ENCODE measurements at regions not wholly inside any gene's neighbourhood (a gene's known extent, or its start where the extent isn't known, plus 50 kb on each side); places are given as distances from the start of the nearest gene placed in this dataset.

DNA sequence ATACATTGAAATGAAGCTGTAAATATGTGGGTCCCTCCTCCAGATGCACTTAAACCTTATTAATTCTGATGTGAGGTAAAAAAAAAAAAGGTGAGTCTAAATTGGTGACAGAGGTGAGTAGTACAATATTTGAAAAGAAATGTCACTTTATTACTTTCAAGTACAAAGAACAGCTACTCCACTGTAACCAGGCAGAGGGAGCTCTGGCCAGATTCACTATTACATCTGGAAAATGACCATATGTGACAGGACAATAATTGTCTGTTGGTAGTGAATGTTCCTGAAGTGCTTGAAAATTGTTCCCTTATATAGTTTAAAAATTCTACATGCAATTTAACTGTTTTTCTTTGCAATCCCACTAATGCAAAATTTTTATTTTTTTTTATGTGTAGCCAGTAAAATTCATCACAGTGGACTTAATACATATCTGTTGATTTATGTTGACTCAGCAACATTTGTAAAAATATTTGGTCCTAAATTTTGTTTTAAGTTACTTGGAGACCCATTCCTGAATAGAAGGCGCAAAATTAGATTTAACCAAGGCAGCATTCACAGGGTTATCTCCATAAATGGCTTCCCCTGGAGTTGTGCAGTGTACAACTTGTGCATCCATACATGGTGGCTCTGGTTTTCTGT, 231.9 kb upstream of the TBC1D5 start:
- Mint-ChIP-seq H3K9me3 (no peaks in the 10 kb centered on the region), H3K27me3 (no peaks in the 10 kb centered on the region), H3K4me3 (no peak overlapping the region), H3K36me3 (no peaks in the 10 kb centered on the region), H3K4me1 (no peaks in the 10 kb centered on the region), H3K27ac (no peak overlapping the region)
- DNase-seq: no peak

DNA sequence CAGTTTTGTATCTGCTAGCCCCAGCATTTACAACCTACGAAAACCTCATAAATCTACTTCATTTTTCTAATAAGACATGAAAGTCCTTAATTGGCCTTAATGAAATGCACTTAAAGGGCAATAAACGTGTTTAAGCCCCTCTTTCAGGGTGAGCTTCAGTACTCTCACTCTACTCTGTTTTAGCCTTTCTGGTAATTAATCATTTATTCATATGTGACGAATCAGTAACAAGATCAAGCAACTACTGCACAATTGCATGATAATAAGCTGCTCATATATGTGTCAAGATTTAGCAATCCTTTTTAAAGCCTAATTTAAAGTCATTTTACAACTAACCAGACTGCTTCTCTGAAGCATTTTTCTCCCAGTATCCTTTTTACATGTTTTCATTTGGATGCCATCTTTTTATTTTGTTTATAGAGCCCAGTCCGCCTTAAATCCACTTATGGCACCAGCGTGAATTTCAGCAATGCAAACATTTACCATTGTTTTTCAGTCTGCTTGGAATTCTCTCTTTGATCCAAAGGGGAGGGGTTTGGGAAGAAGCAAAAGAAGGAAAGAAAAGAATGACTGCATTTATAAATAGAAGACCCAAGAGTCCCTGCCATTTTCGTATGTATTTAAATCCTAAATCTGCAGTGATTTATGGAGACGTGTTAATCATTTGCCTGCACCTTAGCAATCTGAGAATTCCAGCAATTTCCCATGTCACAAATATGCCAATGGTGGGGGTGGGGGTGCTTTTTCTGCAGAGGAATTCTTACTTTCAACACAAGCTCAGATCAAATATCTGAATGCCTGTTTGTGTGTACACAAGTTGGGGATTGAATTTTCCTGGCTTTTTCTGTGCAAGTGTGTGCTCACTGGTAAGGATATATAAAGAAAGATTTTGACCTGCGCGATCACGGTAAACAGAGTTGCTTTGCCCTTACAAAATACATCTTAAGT, 230.8 kb upstream of the TBC1D5 start:
- Mint-ChIP-seq H3K27ac (no peak overlapping the region), H3K4me3 (no peak overlapping the region), H3K4me1 (no peaks in the 10 kb centered on the region), H3K9me3 (no peaks in the 10 kb centered on the region), H3K27me3 (no peaks in the 10 kb centered on the region), H3K36me3 (no peaks in the 10 kb centered on the region)
- no peak for DNase-seq

DNA sequence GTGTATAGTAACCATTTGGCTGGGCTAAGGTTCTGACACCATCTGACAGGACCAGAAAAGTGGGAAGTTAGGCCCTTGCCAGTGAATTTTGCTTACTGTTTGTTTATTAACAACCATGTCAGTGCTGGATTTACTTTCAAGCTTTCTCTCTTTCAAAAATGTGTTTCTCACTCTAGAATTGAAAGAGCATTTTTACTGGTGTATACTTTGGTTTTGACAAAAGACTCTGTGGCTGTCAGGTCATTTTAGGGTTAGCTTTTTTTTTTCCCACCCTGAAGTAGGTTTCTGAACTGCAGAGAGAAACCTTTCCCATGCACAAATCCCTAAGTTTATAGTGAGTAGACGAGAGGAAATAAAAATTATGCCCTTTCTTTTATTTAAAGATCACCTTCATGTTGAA, 230.0 kb upstream of the TBC1D5 start:
- Mint-ChIP-seq H3K27me3 (no peaks in the 10 kb centered on the region), H3K9me3 (no peaks in the 10 kb centered on the region), H3K36me3 (no peaks in the 10 kb centered on the region), H3K4me3 (no peak overlapping the region), H3K27ac (no peak overlapping the region), H3K4me1 (no peaks in the 10 kb centered on the region)
- DNase-seq: no peak

DNA sequence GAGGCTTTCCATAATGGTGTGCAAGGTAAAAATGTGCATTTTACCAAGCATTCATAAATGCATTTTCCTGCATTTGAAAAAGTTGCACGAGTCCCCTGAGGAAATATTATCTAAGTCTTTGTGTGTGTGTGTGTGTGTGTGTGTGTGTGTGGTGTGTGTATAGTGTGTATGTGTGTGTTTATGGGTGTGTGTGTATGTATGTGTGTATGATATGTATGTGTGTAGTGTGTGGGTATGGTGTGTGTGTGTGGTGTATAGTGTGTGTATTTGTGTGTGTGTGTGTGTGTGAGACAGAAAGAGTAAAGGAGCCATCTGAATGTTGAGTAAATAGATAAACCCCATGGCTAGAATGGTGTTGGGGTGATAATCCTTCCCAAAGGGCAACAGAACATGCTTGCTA, 229.6 kb upstream of the TBC1D5 start:
- no peak overlapping the region for H3K4me3 Mint-ChIP-seq
- H3K4me1 Mint-ChIP-seq: no peaks in the 10 kb centered on the region
- H3K9me3 Mint-ChIP-seq: no peaks in the 10 kb centered on the region
- no peaks in the 10 kb centered on the region for H3K27me3 Mint-ChIP-seq
- H3K36me3 Mint-ChIP-seq: no peaks in the 10 kb centered on the region
- DNase-seq: no peak
- no peak overlapping the region for H3K27ac Mint-ChIP-seq

DNA sequence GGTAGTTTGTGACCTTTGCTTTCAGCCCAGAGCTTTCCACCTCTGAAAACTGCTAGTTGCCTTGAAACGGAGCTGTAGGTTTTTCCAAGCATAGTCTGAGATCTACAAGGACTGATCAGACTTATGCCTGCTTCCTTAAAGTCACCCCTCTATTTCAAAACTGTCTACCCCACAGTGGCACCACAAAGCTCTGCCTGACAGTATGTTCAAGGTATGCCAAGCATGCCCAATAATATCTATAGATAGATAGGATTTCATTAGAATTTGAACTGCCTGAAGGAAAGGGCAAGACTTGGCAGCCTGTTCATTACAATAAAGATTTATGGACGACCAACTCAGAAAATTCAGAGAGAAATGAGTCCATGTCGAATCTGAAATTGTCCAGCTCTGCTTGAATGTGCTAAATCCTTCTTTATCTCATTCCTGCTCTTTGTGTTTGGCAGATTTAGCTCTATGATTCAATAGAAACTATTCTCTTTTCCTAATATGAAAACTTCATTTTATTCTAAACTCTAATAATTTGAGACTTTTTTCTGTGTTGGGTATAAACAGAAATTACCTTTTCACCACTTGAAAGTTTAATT, 227.6 kb upstream of the TBC1D5 start:
- DNase-seq: no peak
- Mint-ChIP-seq H3K4me3 (no peak overlapping the region), H3K36me3 (no peaks in the 10 kb centered on the region), H3K4me1 (peaks cover 3% of the 10 kb centered on the region), H3K27me3 (no peaks in the 10 kb centered on the region), H3K9me3 (no peaks in the 10 kb centered on the region), H3K27ac (no peak overlapping the region)

DNA sequence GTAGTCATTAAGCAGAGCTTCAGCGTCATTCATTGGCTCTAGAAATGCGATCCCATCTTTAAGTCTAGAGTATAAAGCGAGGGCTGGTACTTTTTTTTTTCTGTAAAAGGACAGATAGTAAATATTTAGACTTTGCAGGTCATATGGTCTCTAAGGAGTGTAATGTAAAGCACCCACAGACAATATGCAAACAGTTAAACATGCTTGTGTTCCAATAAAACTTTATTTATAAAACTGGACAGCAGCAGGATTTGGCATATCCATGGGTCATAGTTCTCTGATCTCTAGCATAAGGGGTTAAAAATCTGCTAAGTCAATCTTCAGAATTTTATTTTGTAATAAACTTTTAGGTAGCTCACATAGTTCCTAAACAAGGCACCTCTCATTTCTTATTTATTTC, 226.8 kb upstream of the TBC1D5 start:
- Mint-ChIP-seq H3K9me3 (no peaks in the 10 kb centered on the region), H3K4me3 (no peak overlapping the region), H3K27me3 (no peaks in the 10 kb centered on the region), H3K36me3 (no peaks in the 10 kb centered on the region), H3K27ac (no peak overlapping the region), H3K4me1 (peaks cover 6% of the 10 kb centered on the region)
- DNase-seq: no peak

DNA sequence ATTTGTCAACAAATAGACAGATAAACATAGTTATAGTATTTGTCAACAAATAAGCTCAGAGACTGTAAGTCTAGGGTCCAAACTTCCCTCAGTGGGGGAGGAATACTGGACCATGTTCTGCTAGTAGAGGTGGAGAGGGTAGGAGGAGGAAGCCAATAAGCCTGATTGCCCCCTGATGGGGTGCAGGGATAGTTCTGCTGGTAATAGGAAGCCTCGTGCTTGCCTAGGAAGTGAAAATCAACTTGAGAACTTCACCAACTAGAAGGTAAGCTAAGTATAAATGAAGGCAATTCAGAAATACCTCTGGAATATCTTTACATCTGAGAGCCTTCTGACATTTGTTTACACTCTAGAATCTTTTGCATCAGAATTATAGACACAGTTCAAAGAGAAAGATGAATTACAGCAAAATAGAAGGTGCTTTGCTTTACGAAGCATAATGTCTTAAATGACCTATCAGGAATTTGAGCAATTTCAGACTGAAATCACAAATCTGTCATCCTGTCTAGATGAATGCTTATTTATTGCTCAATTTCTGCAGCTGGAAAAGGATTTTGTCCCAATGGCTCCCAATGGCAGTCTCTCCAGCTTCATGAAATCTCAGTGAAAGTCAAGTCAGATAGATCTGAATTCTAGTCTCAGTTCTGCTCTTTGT, 225.6 kb upstream of the TBC1D5 start:
- Mint-ChIP-seq H3K4me3 (no peak overlapping the region), H3K27me3 (no peaks in the 10 kb centered on the region), H3K27ac (no peak overlapping the region), H3K4me1 (peaks cover 10% of the 10 kb centered on the region), H3K36me3 (no peaks in the 10 kb centered on the region), H3K9me3 (no peaks in the 10 kb centered on the region)
- no peak for DNase-seq

DNA sequence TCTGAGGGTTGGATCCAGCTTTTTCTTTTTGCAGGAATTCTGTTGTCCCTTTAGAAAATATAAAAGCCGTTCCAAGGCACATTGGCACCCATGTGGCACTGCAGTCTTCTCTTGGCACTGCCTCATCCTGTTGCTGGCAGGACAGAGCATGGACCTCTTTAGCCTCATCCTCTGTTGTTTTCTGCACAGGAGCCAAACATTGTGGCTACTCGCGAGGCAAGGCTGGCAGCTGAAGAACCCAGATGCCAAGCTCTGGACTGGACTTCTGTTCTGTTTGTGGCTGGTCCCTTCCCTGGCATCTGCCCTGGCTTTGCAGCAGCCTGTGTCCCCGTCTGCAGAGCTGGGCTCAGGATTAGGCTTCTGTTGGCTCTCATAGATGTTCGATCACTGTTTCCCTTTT, 224.7 kb upstream of the TBC1D5 start:
- Mint-ChIP-seq H3K27ac (no peak overlapping the region), H3K9me3 (no peaks in the 10 kb centered on the region), H3K4me3 (no peak overlapping the region), H3K4me1 (peaks cover 10% of the 10 kb centered on the region), H3K27me3 (no peaks in the 10 kb centered on the region), H3K36me3 (no peaks in the 10 kb centered on the region)
- DNase-seq: no peak

DNA sequence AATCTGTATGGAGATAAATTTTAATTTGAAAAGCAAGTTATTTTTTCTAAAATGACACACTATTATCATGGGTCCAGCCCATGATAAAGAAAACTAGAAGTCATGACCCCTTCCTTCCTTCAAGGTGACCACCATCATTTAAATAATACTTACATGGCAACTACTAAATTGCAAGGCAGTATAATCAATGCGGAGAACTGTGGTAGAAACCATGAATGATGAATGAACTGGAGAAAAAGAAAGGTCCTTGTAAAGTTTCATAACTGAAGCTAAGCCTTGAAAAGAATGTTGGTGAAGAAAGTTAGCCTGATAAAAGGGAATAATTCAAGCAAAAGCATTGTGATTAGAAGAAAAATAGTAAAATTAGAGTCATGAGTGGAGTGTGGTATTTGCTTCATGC, 222.9 kb upstream of the TBC1D5 start:
- peaks cover 10% of the 10 kb centered on the region for H3K4me1 Mint-ChIP-seq
- no peaks in the 10 kb centered on the region for H3K9me3 Mint-ChIP-seq
- no peak overlapping the region for H3K27ac Mint-ChIP-seq
- no peaks in the 10 kb centered on the region for H3K36me3 Mint-ChIP-seq
- DNase-seq: no peak
- H3K4me3 Mint-ChIP-seq: no peak overlapping the region
- H3K27me3 Mint-ChIP-seq: no peaks in the 10 kb centered on the region

DNA sequence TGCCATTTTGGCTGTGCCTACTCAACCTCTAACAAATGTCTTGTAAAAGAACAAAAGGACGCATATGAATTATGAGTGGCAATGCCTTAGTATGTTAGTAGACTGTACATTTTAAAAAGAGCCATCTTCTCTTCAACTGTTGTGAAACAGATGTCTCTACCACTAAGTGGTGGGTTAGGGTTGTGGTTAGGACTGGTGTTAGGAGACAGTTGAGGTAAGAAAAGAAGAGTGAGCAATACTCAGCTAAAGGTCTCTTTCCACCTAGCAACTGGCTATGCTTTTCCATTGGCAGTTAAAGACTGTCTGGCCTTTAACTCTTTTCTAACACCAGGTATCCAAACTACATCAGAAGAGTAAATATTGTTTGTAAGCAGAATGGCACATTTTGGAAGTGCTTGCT, 221.7 kb upstream of the TBC1D5 start:
- peak; percentile 14 for DNase-seq
- Mint-ChIP-seq H3K4me3 (no peak overlapping the region), H3K27ac (peak overlapping the region; percentile 44), H3K27me3 (peaks cover 3% of the 10 kb centered on the region), H3K36me3 (no peaks in the 10 kb centered on the region), H3K4me1 (peaks cover 10% of the 10 kb centered on the region), H3K9me3 (no peaks in the 10 kb centered on the region)

DNA sequence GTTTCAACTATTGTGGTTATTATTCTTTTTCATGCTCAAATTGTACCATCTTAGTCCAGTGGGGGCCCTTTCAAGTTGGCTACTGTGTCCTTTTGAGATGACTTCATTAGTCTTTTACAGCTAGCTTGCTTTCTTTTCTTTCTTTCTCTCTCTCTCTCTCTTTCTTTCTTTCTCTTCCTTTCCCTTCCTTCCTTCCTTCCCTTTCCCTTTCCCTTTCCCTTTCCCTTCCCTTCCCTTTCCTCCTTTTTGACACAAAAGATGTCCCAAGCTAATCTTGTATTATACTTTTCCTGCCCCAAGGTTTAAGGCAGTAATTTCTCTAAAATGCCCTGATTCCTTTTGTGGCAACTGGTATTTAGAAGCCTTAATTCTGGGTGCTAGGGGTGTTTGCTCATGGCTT, 213.0 kb upstream of the TBC1D5 start:
- H3K27me3 Mint-ChIP-seq: peaks cover 3% of the 10 kb centered on the region
- H3K4me3 Mint-ChIP-seq: no peak overlapping the region
- peaks cover 13% of the 10 kb centered on the region for H3K9me3 Mint-ChIP-seq
- no peaks in the 10 kb centered on the region for H3K36me3 Mint-ChIP-seq
- DNase-seq: no peak
- H3K27ac Mint-ChIP-seq: no peak overlapping the region
- H3K4me1 Mint-ChIP-seq: no peaks in the 10 kb centered on the region

DNA sequence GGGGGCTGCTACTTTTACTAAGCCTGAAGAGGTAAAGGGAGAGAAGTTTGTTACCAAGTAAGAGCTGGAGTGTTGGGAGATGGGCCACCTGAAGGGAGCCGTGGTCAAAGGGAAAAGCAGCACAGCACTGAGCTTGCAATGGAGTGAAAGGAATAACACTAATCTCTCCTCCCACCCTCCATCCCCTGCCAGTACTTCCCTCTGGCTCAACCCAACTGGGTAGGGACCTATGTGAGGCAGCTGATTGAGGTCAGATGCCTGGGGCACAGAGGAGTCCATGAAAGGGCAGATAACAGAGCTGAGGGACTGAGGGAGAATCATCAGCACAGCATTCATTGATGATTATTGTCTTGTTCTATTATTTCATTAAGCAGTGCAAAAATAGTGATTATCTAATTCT, 212.4 kb upstream of the TBC1D5 start:
- Mint-ChIP-seq H3K27ac (no peak overlapping the region), H3K4me1 (no peaks in the 10 kb centered on the region), H3K9me3 (peaks cover 14% of the 10 kb centered on the region), H3K27me3 (peaks cover 2% of the 10 kb centered on the region), H3K36me3 (no peaks in the 10 kb centered on the region), H3K4me3 (no peak overlapping the region)
- DNase-seq: no peak

DNA sequence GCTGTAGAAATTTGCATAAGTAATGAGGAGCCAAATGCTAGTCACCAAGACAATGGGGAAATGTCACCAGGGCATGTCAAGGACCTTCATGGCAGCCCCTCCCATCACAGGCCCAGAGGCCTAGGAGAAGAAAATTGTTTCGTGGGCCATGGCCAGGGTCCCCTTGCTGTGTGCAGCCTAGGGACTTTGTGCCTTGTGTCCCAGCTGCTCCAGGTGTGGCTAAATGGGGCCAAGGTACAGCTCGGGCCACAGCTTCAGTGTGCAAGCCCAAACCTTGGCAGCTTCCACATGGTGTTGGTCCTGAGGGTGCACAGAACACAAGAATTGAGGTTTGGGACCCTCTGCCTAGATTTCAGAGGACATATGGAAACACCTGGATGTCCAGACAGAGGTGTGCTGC, 208.8 kb upstream of the TBC1D5 start:
- no peak for DNase-seq

DNA sequence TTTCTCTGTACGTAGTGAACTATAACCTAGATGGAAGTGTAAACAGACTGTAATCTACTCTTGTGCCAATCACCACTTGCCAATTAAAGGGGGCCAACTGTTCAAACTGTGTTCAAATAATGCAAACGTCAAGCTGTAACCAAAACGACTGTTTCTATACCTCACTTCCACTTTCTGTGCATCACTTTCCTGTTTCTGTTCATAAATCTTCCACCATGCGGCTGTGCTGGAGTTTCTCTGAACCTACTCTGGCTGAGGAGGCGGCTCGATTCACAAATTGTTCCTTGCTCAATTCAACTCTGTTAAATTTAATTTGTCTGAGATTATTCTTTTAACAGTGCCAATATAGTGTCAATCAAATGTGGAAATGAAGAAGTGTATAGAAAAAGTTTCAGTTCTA, 206.7 kb upstream of the TBC1D5 start:
- Mint-ChIP-seq H3K27ac (no peak overlapping the region), H3K4me3 (no peak overlapping the region), H3K4me1 (peaks cover 6% of the 10 kb centered on the region), H3K36me3 (no peaks in the 10 kb centered on the region), H3K9me3 (peaks cover 19% of the 10 kb centered on the region), H3K27me3 (peaks cover 17% of the 10 kb centered on the region)
- no peak for DNase-seq

More for the DNA sequence above, 208.8 kb upstream of the TBC1D5 start:
- Mint-ChIP-seq H3K9me3 (peaks cover 19% of the 10 kb centered on the region), H3K27me3 (peaks cover 17% of the 10 kb centered on the region), H3K36me3 (no peaks in the 10 kb centered on the region), H3K4me1 (peaks cover 6% of the 10 kb centered on the region), H3K4me3 (no peak overlapping the region), H3K27ac (no peak overlapping the region)

DNA sequence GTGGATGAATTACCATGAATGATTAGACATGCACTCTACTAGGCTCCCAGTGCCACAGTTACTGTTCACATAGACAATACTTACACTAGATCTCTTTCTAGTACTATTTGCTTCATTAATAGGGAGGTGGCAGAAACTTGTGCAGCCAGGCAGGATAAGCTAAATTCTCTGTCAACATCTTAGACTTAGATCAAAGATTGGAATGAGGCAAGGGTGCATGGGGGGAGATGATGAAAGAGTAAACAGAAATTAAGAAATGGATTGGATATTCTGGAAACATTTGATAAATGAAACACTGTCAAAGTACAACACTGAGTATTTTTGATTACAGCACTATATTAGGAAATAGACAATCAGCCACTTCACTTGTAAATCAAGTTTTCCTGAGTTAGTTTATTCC, 205.4 kb upstream of the TBC1D5 start:
- no peak overlapping the region for H3K4me3 Mint-ChIP-seq
- H3K4me1 Mint-ChIP-seq: peaks cover 6% of the 10 kb centered on the region
- H3K27me3 Mint-ChIP-seq: peaks cover 17% of the 10 kb centered on the region
- H3K9me3 Mint-ChIP-seq: peaks cover 16% of the 10 kb centered on the region
- no peak overlapping the region for H3K27ac Mint-ChIP-seq
- no peak for DNase-seq
- no peaks in the 10 kb centered on the region for H3K36me3 Mint-ChIP-seq
